Colonic mucosa (tissue), 4 donors: ENCODE measurements at regions not wholly inside any gene's neighbourhood (a gene's known extent, or its start where the extent isn't known, plus 50 kb on each side); places are given as distances from the start of the nearest gene placed in this dataset.

Source experiments
- DNase-seq: peaks from one replicate; pipeline ENCODE4 v3.0.0-alpha.2; 2020
- H3K27ac ChIP-seq: fragments of 200-600 bp; one replicate; pipeline ENCODE4 v1.8.0; 2021
- H3K27me3 ChIP-seq: fragments of 200-600 bp; one replicate; pipeline ENCODE4 v1.8.0; 2021
- H3K36me3 ChIP-seq: fragments of 200-600 bp; one replicate; pipeline ENCODE4 v1.8.0; 2021
- H3K4me1 ChIP-seq: fragments of 200-600 bp; one replicate; pipeline ENCODE4 v1.8.0; 2021; ENCODE audit warnings: mild to moderate bottlenecking
- H3K4me3 ChIP-seq: fragments of 200-600 bp; one replicate; pipeline ENCODE4 v1.8.0; 2021
- H3K9ac ChIP-seq, 2 donors: one replicate each; pipeline ENCODE4 v1.7.0; 2013; ENCODE audit warnings: control low read depth in 2 of 2, low read depth in 2 of 2, low read length in 2 of 2
- H3K9me3 ChIP-seq: fragments of 200-600 bp; one replicate; pipeline ENCODE4 v1.8.0; 2021
- CTCF ChIP-seq: fragments of 200-600 bp; IDR thresholded peaks from one replicate; pipeline ENCODE4 v1.8.0; 2022; ENCODE audit warnings: antibody characterized with exemption, mild to moderate bottlenecking
- intact Hi-C: fragments of 100-400 bp; cut with DNase I; formaldehyde crosslinking; loops from one replicate; pipeline ENCODE4 v1.14.1; 2022
- donor health status: healthy.
- donor health status: DM: no; HTN: no; CAD: no.
- donor health status: DM: no; HTN: no; CAD: no.

GRCh38 chr22:48081281-48081680 lies 1318.8 kb downstream of the TBC1D22A start:
- no peak overlapping the region for H3K27ac ChIP-seq
- DNase-seq: no peak

GRCh38 chr22:48080316-48081165 lies 1318.1 kb downstream of the TBC1D22A start:
- H3K4me3 ChIP-seq: no peak overlapping the region
- no peak overlapping the region for H3K27ac ChIP-seq
- TF ChIP-seq CTCF: no peak
- H3K4me1 ChIP-seq: no peaks in the 10 kb centered on the region
- H3K27me3 ChIP-seq: no peaks in the 10 kb centered on the region
- H3K9ac ChIP-seq: no peak overlapping the region
- DNase-seq: no peak
- no peaks in the 10 kb centered on the region for H3K9me3 ChIP-seq
- intact Hi-C loops: no loop called here
- H3K36me3 ChIP-seq: no peaks in the 10 kb centered on the region

More at GRCh38 chr22:48081281-48081680, 1318.8 kb downstream of the TBC1D22A start:
- Histone ChIP-seq H3K4me1 (no peaks in the 10 kb centered on the region), H3K36me3 (no peaks in the 10 kb centered on the region), H3K4me3 (no peak overlapping the region), H3K9me3 (no peaks in the 10 kb centered on the region), H3K9ac (no peak overlapping the region), H3K27me3 (no peaks in the 10 kb centered on the region)
- intact Hi-C loops: no loop called here
- no peak for TF ChIP-seq CTCF

GRCh38 chr22:48079505-48080290 lies 1317.2 kb downstream of the TBC1D22A start:
- TF ChIP-seq CTCF: no peak
- intact Hi-C loops: no loop called here
- no peaks in the 10 kb centered on the region for H3K9me3 ChIP-seq
- no peak overlapping the region for H3K4me3 ChIP-seq
- no peaks in the 10 kb centered on the region for H3K36me3 ChIP-seq
- no peak for DNase-seq
- no peaks in the 10 kb centered on the region for H3K27me3 ChIP-seq
- H3K4me1 ChIP-seq: no peaks in the 10 kb centered on the region
- no peak overlapping the region for H3K9ac ChIP-seq
- H3K27ac ChIP-seq: no peak overlapping the region

- DNase-seq: no peak
- TF ChIP-seq CTCF: no peak
- Histone ChIP-seq H3K36me3 (no peaks in the 10 kb centered on the region), H3K4me1 (no peaks in the 10 kb centered on the region), H3K27ac (no peak overlapping the region), H3K4me3 (no peak overlapping the region), H3K27me3 (no peaks in the 10 kb centered on the region), H3K9ac (no peak overlapping the region), H3K9me3 (no peaks in the 10 kb centered on the region)
- intact Hi-C loops: no loop called here
Observed at GRCh38 chr22:48078825-48079224, 1316.4 kb downstream of the TBC1D22A start.

GRCh38 chr22:48077699-48078098 lies 1315.2 kb downstream of the TBC1D22A start:
- no peak for TF ChIP-seq CTCF
- no peaks in the 10 kb centered on the region for H3K9me3 ChIP-seq

More at GRCh38 chr22:48077699-48078098, 1315.2 kb downstream of the TBC1D22A start:
- intact Hi-C loops: no loop called here
- no peaks in the 10 kb centered on the region for H3K4me1 ChIP-seq
- H3K36me3 ChIP-seq: no peaks in the 10 kb centered on the region
- no peak overlapping the region for H3K27ac ChIP-seq
- no peaks in the 10 kb centered on the region for H3K27me3 ChIP-seq
- DNase-seq: no peak
- H3K9ac ChIP-seq: no peak overlapping the region
- H3K4me3 ChIP-seq: no peak overlapping the region
